Neutrophil (primary cell): ENCODE measurements at regions not wholly inside any gene's neighbourhood (a gene's known extent, or its start where the extent isn't known, plus 50 kb on each side); places are given as distances from the start of the nearest gene placed in this dataset.

Experiments
- H3K27ac ChIP-seq: fragments of 200-600 bp; sonication (generic); 2 replicates; pipeline ENCODE4 v1.5.1; 2016; ENCODE audit warnings: mild to moderate bottlenecking, moderate library complexity
- H3K27me3 ChIP-seq: fragments of 200-600 bp; sonication (generic); 2 replicates; pipeline ENCODE4 v1.6.0; 2016; ENCODE audit warnings: mild to moderate bottlenecking
- H3K36me3 ChIP-seq: fragments of 200-600 bp; sonication (generic); 2 replicates; pipeline ENCODE4 v1.5.1; 2017
- H3K4me1 ChIP-seq, 2 experiments: fragments of 200-600 bp in 1 of 2; sonication (generic) in 1 of 2; 1 replicate in 1 of 2; 2 replicates in 1 of 2; pipeline versions ENCODE4 v1.5.1 to v1.6.1; 2013 to 2016; ENCODE audit warnings: low read depth in 1 of 2, low read length in 1 of 2, mild to moderate bottlenecking in 1 of 2, moderate library complexity in 1 of 2; ENCODE audit not compliant: control insufficient read depth in 1 of 2, insufficient read depth in 1 of 2
- H3K4me3 ChIP-seq, 2 experiments: fragments of 200-600 bp in 1 of 2; sonication (generic) in 1 of 2; 1 replicate in 1 of 2; 2 replicates in 1 of 2; pipeline ENCODE4 v1.5.1; 2013 to 2016; ENCODE audit warnings: low read depth in 1 of 2, low read length in 1 of 2, mild to moderate bottlenecking in 1 of 2, moderate library complexity in 1 of 2
- H3K9me3 ChIP-seq: fragments of 200-600 bp; sonication (generic); 2 replicates; pipeline ENCODE4 v1.5.1; 2016
- TF ChIP-seq, protein P1 (sequence below): fragments of 200-600 bp; sonication (generic); IDR thresholded peaks from 2 replicates; pipeline ENCODE4 v1.5.1; 2016; ENCODE audit warnings: antibody characterized with exemption

DNA sequence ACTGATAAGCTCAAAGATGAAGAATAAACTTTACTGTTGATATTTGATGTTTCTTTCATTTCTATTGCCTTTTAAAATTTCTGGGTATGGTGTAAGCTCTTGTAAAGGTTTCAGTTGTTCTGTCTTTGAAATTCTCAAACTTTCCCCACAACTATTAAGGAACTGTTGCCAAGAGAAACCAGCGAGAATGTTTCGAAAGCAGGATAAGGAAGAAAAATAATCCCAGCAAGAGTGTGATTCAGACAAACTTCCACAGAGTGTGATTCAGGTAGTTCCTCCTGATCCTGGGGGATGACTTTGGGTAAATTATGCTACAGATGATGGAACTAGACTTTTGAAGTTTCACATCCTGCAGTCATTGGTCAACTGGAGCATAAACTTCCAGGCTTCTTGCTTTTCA is 632.0 kb downstream of the NSUN3 start:
- TF ChIP-seq, protein P1, sequence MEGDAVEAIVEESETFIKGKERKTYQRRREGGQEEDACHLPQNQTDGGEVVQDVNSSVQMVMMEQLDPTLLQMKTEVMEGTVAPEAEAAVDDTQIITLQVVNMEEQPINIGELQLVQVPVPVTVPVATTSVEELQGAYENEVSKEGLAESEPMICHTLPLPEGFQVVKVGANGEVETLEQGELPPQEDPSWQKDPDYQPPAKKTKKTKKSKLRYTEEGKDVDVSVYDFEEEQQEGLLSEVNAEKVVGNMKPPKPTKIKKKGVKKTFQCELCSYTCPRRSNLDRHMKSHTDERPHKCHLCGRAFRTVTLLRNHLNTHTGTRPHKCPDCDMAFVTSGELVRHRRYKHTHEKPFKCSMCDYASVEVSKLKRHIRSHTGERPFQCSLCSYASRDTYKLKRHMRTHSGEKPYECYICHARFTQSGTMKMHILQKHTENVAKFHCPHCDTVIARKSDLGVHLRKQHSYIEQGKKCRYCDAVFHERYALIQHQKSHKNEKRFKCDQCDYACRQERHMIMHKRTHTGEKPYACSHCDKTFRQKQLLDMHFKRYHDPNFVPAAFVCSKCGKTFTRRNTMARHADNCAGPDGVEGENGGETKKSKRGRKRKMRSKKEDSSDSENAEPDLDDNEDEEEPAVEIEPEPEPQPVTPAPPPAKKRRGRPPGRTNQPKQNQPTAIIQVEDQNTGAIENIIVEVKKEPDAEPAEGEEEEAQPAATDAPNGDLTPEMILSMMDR = no peak

DNA sequence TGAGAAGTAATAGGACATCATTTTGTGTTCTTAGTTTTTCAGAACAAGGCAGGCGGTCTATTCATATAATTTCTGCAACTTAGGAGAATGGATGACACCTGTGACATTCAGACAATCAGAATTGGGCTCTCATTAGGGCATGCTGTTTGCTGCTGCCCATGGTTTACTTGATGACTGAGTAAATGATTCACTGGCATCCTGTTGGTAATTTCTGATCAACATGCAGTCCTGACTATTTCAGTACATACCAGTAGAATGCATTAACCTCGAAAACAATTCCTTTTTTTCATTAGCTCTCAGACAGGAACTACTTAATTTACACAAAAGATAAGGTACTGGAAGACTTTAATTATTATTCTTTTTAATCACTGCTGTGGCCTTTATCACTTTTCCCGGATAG is 641.6 kb downstream of the NSUN3 start:
- Histone ChIP-seq H3K36me3 (no peaks in the 10 kb centered on the region), H3K27ac (no peak overlapping the region), H3K4me3 (no peak overlapping the region), H3K27me3 (no peaks in the 10 kb centered on the region), H3K9me3 (no peaks in the 10 kb centered on the region), H3K4me1 (no peaks in the 10 kb centered on the region)
- TF ChIP-seq, protein P1 = no peak

More for the DNA sequence above, 632.0 kb downstream of the NSUN3 start:
- H3K27me3 ChIP-seq = no peaks in the 10 kb centered on the region
- no peaks in the 10 kb centered on the region for H3K36me3 ChIP-seq
- no peaks in the 10 kb centered on the region for H3K4me1 ChIP-seq
- no peak overlapping the region for H3K27ac ChIP-seq
- H3K9me3 ChIP-seq = no peaks in the 10 kb centered on the region
- H3K4me3 ChIP-seq = no peak overlapping the region

DNA sequence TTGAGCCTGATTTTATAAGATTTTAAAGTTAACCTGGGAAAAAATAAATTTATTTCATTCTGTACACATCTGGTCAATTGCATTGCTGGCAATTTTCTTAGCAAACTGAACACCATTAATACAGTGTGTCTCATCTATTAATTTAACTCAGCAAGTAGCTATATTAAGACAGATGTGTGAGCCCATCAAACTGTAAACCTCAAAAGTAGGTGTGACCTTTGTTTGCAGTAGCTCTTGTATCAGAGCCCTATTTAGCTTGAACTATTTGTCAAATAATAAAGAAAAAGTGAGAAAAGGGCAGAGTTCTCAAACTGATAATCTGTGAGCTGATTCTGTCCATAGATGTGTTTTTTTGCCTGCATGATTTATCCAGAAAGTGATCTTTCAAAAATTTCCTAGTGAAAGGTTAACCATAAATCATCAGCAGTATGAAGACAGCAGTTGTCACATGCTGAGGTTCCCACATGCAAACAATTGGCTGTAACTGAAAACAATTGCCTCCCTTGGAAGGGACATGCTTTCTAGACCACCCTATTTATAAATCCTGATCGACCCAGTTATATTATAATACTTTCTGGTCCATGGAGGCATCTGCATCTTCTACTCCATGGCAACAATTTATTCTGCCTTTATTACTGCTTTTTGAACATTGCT is 646.5 kb downstream of the NSUN3 start:
- no peaks in the 10 kb centered on the region for H3K36me3 ChIP-seq
- no peaks in the 10 kb centered on the region for H3K4me1 ChIP-seq
- H3K4me3 ChIP-seq = no peak overlapping the region
- TF ChIP-seq, protein P1 = no peak
- H3K27ac ChIP-seq = no peak overlapping the region
- H3K9me3 ChIP-seq = no peaks in the 10 kb centered on the region
- H3K27me3 ChIP-seq = no peaks in the 10 kb centered on the region

DNA sequence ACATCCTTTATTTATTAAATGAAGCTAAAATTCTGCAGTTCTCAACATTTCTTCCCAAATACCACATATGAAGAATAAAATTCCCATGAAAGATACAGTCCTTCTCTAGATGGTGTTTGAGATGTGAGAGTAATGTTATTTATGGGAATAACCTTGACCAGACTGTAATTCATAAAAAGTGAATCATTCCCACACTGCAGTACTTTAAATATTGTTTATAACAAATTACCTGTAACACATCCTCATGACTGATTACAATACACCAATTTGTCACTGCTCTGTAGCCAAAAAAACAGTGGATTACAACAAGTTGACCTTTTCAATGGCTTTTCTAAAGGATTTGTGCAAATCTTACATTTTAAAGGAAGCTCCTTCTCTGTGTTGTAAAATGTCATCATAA is 651.3 kb downstream of the NSUN3 start:
- TF ChIP-seq, protein P1 = no peak
- Histone ChIP-seq H3K4me1 (no peaks in the 10 kb centered on the region), H3K9me3 (no peaks in the 10 kb centered on the region), H3K36me3 (no peaks in the 10 kb centered on the region), H3K27me3 (no peaks in the 10 kb centered on the region), H3K4me3 (no peak overlapping the region), H3K27ac (no peak overlapping the region)

DNA sequence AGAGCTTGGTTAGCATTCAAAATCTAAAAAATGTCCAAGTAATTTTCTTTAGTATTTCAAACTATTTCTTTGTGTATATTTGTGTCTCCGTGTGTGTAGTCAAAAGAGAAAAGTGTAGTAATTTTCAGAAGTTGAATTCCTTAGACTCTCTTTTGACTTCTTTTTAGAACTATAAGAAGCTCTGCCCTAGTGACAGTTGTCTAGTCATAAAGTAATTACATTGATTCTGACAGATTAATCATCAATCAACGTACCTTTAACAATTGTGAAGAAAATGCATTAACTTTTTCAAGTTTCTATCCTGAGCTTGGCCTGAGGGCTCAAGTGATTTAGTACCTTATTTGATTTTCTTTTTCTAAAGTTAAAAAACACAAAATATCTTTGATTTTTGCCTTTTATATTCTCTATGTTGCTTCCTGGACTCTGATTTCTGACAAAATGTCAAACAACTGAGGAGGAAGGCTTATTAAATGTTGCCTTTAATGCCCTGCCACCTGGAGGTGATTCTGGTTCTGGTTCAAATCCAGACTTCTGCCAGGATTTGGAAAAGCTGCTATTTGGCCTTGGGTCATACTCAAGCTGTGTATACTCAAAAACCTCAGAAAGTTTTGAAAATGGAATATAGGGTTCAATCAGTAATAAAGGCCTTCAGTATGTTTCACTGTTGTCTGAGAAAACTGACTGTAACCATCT is 653.6 kb downstream of the NSUN3 start:
- Histone ChIP-seq H3K27ac (no peak overlapping the region), H3K36me3 (no peaks in the 10 kb centered on the region), H3K9me3 (no peaks in the 10 kb centered on the region), H3K4me3 (no peak overlapping the region), H3K27me3 (no peaks in the 10 kb centered on the region), H3K4me1 (no peaks in the 10 kb centered on the region)
- TF ChIP-seq, protein P1 = no peak
